K562 (cell line): ENCODE measurements at regions not wholly inside any gene's neighbourhood (a gene's known extent, or its start where the extent isn't known, plus 50 kb on each side); places are given as distances from the start of the nearest gene placed in this dataset.

ENCODE experiments used
- FOXA1 ChIP-seq: fragments of 450-650 bp; IDR thresholded peaks from 2 replicates; pipeline ENCODE4 v1.6.1; 2016; ENCODE audit warnings: mild to moderate bottlenecking, borderline replicate concordance
- HSF4 ChIP-seq: fragments of 250-450 bp; sonication (Bioruptor Pico); IDR thresholded peaks from 2 replicates; pipeline ENCODE4 v2.1.2; 2022; ENCODE audit warnings: mild to moderate bottlenecking, moderate library complexity, borderline replicate concordance
- KAT2B ChIP-seq: IDR thresholded peaks from one replicate; pipeline ENCODE4 v1.6.1; 2012; ENCODE audit warnings: low read depth, mild to moderate bottlenecking, control low read depth, inconsistent platforms, low read length, moderate library complexity
- MCM2 ChIP-seq: fragments of 450-650 bp; IDR thresholded peaks from 2 replicates; pipeline ENCODE4 v1.6.1; 2017; ENCODE audit warnings: low read depth, mild to moderate bottlenecking
- NBN ChIP-seq: fragments of 450-650 bp; IDR thresholded peaks from 2 replicates; pipeline ENCODE4 v1.6.1; 2016; ENCODE audit warnings: low read depth, mild to moderate bottlenecking
- SP2 ChIP-seq: IDR thresholded peaks from 2 replicates; pipeline ENCODE4 v1.6.1; 2011; ENCODE audit warnings: mild to moderate bottlenecking, low read depth, low read length, moderate library complexity; ENCODE audit not compliant: poor library complexity, severe bottlenecking; ENCODE audit errors: extremely low read depth
- ZBTB7A ChIP-seq: IDR thresholded peaks from 2 replicates; pipeline ENCODE4 v1.6.1; 2011; ENCODE audit warnings: low read depth, mild to moderate bottlenecking, low read length, moderate library complexity, borderline replicate concordance; ENCODE audit not compliant: control insufficient read depth
- ZC3H8 ChIP-seq: fragments of 450-650 bp; IDR thresholded peaks from 2 replicates; pipeline ENCODE4 v1.6.1; 2017
- ZNF212 ChIP-seq: fragments of 450-650 bp; formaldehyde crosslinking; IDR thresholded peaks from 2 replicates; pipeline ENCODE4 v1.4.0; 2020; ENCODE audit warnings: mild to moderate bottlenecking
- ZNF311 ChIP-seq: fragments of 250-450 bp; sonication (Bioruptor Pico); IDR thresholded peaks from 2 replicates; pipeline ENCODE4 v1.4.0; 2020; ENCODE audit warnings: mild to moderate bottlenecking, moderate library complexity
- TF ChIP-seq, protein P1 (sequence below), 2 experiments: fragments of 450-650 bp; formaldehyde crosslinking in 1 of 2; IDR thresholded peaks; 2 replicates each; pipeline versions ENCODE4 v1.4.0 to v1.6.1; 2014 to 2020; ENCODE audit warnings: mild to moderate bottlenecking in 2 of 2, borderline replicate concordance in 1 of 2, low read depth in 1 of 2
- TF ChIP-seq, protein P2 (sequence below): sonication (generic); formaldehyde crosslinking; IDR thresholded peaks from 2 replicates; pipeline ENCODE4 v1.8.0; 2022; ENCODE audit warnings: mild to moderate bottlenecking, missing genetic modification reagents
- TF ChIP-seq, protein P3 (sequence below): sonication (generic); formaldehyde crosslinking; IDR thresholded peaks from 2 replicates; pipeline ENCODE4 v1.8.0; 2023; ENCODE audit warnings: mild to moderate bottlenecking, missing genetic modification reagents
- TF ChIP-seq, protein P4 (sequence below): fragments of 250-450 bp; sonication (Bioruptor Pico); IDR thresholded peaks from 2 replicates; pipeline ENCODE4 v1.5.0; 2020; ENCODE audit warnings: mild to moderate bottlenecking

DNA sequence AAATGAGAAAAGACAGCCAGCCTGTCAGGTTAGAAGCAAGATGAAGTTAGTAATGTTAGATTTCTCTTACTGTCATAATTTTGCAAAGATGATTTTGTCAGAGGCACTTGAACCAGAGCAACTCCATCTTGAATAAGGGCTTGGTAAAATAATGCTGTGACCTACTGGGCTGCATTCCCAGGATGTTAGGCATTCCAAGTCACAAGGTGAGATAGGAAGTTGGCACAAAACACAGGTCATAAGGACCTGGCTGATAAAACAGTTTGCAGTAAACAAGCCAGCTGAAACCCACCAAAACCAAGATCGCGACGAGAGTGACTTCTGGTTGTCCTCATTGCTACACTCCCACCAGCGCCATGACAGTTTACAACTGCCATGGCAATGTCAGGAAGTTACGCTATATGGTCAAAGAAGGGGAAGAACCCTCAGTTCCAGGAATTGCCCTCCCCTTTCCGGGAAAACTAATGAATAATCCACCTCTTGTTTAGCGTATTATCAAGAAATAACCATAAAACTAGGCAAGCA, 1313.5 kb upstream of the TMEM132C start (continued):
- TF ChIP-seq, protein P1, sequence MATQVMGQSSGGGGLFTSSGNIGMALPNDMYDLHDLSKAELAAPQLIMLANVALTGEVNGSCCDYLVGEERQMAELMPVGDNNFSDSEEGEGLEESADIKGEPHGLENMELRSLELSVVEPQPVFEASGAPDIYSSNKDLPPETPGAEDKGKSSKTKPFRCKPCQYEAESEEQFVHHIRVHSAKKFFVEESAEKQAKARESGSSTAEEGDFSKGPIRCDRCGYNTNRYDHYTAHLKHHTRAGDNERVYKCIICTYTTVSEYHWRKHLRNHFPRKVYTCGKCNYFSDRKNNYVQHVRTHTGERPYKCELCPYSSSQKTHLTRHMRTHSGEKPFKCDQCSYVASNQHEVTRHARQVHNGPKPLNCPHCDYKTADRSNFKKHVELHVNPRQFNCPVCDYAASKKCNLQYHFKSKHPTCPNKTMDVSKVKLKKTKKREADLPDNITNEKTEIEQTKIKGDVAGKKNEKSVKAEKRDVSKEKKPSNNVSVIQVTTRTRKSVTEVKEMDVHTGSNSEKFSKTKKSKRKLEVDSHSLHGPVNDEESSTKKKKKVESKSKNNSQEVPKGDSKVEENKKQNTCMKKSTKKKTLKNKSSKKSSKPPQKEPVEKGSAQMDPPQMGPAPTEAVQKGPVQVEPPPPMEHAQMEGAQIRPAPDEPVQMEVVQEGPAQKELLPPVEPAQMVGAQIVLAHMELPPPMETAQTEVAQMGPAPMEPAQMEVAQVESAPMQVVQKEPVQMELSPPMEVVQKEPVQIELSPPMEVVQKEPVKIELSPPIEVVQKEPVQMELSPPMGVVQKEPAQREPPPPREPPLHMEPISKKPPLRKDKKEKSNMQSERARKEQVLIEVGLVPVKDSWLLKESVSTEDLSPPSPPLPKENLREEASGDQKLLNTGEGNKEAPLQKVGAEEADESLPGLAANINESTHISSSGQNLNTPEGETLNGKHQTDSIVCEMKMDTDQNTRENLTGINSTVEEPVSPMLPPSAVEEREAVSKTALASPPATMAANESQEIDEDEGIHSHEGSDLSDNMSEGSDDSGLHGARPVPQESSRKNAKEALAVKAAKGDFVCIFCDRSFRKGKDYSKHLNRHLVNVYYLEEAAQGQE (IDR thresholded peaks at IDR 0.05; ENCODE audit: borderline replicate concordance), result no peak
- TF ChIP-seq, protein P1 (CRISPR knock-in tag; IDR thresholded peaks at IDR 0.05; ENCODE audit: low read depth), result no peak
- TF ChIP-seq ZC3H8, result no peak
- TF ChIP-seq NBN, result no peak
- TF ChIP-seq, protein P2, sequence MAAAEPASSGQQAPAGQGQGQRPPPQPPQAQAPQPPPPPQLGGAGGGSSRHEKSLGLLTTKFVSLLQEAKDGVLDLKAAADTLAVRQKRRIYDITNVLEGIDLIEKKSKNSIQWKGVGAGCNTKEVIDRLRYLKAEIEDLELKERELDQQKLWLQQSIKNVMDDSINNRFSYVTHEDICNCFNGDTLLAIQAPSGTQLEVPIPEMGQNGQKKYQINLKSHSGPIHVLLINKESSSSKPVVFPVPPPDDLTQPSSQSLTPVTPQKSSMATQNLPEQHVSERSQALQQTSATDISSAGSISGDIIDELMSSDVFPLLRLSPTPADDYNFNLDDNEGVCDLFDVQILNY (CRISPR knock-in tag), result no peak
- TF ChIP-seq HSF4 (CRISPR knock-in tag), result no peak
- no peak for TF ChIP-seq MCM2
- TF ChIP-seq ZNF311 (CRISPR knock-in tag), result peak; percentile 96
- TF ChIP-seq SP2, result no peak
- no peak for TF ChIP-seq FOXA1
- TF ChIP-seq, protein P3, sequence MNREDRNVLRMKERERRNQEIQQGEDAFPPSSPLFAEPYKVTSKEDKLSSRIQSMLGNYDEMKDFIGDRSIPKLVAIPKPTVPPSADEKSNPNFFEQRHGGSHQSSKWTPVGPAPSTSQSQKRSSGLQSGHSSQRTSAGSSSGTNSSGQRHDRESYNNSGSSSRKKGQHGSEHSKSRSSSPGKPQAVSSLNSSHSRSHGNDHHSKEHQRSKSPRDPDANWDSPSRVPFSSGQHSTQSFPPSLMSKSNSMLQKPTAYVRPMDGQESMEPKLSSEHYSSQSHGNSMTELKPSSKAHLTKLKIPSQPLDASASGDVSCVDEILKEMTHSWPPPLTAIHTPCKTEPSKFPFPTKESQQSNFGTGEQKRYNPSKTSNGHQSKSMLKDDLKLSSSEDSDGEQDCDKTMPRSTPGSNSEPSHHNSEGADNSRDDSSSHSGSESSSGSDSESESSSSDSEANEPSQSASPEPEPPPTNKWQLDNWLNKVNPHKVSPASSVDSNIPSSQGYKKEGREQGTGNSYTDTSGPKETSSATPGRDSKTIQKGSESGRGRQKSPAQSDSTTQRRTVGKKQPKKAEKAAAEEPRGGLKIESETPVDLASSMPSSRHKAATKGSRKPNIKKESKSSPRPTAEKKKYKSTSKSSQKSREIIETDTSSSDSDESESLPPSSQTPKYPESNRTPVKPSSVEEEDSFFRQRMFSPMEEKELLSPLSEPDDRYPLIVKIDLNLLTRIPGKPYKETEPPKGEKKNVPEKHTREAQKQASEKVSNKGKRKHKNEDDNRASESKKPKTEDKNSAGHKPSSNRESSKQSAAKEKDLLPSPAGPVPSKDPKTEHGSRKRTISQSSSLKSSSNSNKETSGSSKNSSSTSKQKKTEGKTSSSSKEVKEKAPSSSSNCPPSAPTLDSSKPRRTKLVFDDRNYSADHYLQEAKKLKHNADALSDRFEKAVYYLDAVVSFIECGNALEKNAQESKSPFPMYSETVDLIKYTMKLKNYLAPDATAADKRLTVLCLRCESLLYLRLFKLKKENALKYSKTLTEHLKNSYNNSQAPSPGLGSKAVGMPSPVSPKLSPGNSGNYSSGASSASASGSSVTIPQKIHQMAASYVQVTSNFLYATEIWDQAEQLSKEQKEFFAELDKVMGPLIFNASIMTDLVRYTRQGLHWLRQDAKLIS (CRISPR knock-in tag), result no peak
- TF ChIP-seq, protein P4, sequence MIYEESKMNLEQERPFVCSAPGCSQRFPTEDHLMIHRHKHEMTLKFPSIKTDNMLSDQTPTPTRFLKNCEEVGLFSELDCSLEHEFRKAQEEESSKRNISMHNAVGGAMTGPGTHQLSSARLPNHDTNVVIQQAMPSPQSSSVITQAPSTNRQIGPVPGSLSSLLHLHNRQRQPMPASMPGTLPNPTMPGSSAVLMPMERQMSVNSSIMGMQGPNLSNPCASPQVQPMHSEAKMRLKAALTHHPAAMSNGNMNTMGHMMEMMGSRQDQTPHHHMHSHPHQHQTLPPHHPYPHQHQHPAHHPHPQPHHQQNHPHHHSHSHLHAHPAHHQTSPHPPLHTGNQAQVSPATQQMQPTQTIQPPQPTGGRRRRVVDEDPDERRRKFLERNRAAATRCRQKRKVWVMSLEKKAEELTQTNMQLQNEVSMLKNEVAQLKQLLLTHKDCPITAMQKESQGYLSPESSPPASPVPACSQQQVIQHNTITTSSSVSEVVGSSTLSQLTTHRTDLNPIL (CRISPR knock-in tag), result peak; percentile 90; the same call in 1 of the 2 replicates
- TF ChIP-seq KAT2B, result no peak
- peak; percentile 52; the same call in 1 of the 2 replicates for TF ChIP-seq ZNF212
- no peak for TF ChIP-seq ZBTB7A
